ENCODE measurements at regions not wholly inside any gene's neighbourhood (a gene's known extent, or its start where the extent isn't known, plus 50 kb on each side); places are given as distances from the start of the nearest gene placed in this dataset.
"Not testable (repeated sequence)": the region's sequence is repeated elsewhere in the genome, so short reads cannot be mapped to it uniquely, and the experiment has no call there.

DNA sequence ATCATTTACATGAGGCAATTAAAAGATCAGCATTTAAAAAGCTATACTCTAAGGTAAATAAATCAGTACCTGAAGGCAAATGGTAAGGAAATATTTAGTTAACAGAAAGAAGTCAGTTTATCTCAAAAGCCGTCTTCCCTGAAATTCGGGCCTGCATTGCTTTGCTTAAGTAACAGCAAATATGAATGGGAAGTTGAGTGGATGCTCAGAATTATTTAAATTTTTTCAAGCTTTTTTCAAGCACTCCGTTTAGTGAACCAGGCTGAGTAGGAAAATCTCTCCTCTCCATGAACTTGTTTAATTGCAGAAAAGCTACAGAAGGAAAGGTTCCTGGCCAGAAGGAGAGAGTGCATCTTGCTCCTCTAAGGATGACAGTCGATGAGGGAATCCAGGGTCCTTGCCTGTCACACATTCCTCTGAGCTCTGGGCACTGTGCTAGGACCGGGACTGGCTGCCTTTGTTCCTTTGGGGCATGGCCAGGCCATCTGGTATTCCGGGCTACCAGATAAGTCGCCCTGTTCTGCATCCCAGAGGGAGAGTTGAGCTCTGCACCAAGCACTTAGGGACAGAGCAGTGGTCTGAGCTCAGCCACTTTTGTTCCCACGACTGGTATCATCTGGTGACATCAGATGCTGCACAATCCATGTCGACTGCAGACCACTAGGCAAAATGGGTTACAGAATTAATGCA is 77.6 kb downstream of the RIN2 start:
- DNase-seq: no peak

DNA sequence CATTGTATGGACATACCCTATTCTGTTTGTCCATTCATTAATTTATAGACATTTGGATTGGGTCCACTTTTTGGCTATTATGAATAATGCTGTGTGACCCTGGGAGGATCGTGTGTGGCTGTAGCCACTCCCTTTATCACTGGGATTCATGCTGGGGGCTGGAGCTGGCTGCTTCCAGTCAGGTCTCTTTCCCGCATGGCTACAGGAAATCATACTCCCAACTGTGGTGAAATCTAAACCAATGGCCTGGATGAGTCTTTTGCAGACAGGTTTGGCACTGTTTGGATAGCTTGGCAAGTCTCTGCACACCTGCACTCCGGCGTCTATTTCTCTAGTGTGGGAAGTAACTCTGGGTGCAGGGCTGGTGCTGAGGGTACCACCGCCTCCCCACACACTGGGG is 80.4 kb downstream of the RIN2 start:
- DNase-seq: no peak

DNA sequence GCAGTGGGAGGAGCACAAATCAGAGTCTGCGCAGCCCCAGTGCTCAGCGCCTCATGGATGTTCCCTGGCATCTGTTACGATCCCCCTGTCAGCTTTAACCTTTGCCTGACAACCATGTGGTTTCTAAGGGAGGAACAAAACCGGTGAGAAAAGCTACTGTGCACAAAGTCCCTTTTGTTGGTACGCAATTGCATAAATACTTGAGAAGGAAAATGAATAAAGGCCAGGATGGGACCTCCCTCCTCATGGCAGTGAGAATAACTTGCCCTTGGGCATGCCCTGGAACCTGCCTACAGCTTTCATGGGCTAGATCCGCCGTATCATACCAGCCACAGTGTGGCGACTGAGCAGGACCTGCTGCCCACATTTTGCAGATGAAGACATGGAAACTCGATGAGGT is 81.0 kb downstream of the RIN2 start:
- DNase-seq: no peak

DNA sequence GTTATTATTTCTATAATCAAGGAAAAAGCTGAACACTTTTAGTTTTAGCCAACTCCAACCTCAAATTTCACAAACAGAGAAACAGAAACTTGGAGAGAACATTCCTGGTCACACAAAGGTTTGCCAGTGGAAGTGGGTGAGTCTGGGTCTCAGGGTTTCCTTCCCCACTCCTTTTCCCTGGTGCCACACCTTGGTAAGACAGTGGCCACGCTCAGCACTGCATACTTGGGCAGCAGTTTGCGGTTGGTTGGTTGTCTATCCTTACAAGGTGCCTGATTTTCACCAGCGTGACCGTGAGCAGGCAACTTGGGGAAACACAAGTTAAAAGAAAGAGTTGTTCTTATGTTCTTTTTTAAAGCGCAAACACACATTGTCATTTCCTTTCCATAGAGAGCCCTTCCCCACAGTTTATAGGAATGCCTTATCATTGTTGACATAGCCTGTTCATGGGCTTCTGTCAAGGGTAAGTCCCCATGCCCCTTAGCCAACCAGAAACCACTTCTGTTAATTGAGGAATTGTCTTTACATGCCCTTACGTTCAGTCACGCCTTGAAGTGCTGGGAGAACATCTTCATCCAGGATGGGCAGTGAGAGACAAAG is 82.2 kb downstream of the RIN2 start:
- DNase-seq: no peak

DNA sequence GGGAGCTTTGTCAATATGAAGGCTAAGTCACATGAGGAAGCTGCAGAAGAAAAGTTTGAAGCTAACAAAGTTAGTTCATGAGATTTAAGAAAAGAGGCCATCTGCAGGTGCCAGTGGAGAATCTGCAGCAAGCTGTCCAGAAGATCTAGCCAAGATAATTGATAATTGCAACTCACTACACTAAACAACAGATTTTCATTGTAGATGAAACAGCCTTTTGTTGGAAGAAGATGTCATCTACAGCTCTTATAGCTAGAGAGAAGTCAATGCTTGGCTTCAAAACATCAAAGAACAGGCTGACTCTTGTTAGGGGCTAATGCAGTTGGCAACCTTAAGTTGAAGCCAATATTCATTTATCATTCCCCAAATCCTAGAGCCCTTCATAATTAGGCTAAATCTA is 83.7 kb downstream of the RIN2 start:
- no peak for DNase-seq

DNA sequence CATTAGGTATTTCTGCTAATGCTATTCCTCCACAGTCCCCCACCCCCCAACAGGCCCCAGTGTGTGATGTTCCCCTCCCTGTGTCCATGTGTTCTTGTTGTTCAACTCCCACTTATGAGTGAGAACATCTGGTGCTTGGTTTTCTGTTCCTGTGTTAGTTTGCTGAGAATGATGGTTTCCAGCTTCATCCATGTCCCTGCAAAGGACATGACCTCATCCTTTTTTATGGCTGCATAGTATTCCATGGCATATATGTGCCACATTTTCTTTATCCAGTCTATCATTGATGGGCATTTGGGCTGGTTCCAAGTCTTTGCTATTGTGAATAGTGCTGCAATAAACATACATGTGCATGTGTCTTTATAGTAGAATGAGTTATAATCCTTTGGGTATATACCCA is 86.8 kb downstream of the RIN2 start:
- DNase-seq: not testable (repeated sequence)

DNA sequence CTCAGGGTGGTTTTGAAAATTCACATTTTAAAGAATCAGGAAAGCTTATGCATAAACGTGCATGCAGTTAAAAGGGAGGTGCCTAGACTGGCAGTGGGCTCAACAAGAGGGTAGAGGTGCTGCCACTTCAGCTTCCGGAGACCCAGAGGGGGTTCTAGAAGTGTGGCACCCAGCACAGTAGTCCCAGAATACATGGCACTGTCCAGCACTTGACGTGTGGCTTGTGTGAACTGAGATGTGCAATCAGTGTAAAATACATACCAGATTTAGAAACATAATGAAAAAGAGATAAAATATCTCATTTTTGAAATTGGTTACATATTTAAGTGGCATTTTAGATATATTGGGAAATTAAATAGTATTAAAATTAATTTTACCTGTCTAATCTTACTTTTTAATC is 89.3 kb downstream of the RIN2 start:
- DNase-seq: no peak

DNA sequence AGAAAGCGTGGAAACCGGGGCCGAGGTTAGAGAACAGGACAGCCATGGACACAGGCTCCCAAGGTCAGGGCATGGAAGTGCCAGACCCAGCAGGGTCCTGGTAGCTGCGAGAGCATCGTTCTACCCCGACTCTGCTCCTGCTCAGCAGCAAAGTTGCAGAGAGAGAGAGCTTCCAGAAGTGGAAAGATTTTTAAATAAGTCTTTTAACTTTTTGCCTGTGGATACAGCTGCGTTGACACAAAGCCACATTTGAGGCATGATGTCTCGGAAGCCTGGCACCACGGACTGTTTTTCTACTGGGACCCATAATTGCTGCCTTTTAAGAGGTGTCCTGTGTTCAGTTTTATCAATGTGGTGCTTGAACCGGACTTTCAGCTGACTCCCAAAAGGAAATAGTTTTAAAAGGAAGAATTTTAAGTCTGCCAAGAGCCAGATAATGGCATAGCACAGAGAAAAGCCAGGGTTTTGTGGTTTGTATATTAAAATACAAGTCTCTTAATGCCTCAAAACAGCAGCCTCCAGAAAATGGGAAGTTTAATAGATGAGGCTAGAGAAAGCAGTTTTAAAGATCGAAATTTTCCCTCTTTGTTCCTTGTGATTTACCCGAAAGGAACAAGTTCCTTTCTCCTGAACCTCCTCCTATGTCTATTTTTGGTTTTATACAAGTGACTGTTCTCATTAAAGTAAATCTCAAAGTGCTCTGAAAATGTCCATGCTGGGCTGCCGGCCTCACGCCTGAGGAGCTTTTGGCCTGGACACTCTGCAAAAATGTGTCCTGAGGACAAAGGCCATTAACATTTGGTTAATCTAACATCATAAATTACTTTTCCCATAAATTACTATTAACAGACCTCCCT is 91.5 kb downstream of the RIN2 start:
- DNase-seq: no peak

DNA sequence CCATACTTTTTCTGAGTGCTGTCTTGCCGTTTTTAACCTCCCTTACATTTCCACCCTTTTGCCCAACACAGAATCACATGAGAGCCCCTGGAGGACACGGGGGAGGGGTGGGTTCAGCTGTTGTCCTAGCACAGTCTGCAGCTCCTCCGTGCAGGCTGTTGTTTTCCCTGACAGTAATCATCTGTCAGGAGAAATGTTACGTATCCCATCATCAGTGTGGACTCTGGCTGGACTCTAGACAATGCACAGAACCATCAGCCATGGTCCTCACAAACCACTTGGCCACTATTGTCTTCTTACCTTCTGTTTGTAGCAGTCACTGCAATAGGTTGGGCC is 92.1 kb downstream of the RIN2 start:
- no peak for DNase-seq

DNA sequence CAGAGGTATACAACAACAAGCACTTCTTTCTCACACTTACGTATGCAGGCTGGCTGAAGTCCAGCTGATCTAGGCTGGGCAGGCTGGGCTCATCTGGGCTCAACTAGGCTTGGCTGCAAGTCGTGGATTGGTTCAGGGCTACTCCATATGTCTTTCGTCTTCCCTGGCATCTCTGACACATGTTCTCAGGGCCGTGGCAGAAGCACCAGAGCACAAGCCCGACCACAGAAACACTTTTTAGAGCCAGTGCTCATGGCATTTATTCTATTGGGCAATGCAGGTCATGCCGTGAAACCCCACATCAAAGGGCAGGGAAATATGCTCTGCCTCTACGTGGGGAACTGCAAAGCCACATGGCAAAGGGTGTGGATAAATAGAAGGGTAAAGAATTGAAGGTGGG is 93.8 kb downstream of the RIN2 start:
- DNase-seq: no peak

DNA sequence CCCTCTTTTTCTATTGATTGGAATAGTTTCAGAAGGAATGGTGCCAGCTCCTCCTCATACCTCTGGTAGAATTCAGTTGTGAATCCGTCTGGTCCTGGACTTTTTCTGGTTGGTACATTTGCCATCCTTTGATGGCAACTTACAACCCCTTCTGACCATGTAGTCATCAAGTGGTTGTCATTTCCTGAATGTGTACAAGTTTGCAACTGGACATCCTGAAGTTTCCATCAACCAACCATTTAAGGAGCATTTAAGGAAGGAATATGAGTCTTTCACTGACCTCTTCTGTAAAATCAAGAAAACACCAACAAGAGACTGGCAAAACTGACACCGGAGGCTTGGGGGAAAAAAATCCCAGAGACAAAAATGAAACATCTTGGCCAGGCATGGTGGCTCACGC is 97.4 kb downstream of the RIN2 start:
- no peak for DNase-seq

DNA sequence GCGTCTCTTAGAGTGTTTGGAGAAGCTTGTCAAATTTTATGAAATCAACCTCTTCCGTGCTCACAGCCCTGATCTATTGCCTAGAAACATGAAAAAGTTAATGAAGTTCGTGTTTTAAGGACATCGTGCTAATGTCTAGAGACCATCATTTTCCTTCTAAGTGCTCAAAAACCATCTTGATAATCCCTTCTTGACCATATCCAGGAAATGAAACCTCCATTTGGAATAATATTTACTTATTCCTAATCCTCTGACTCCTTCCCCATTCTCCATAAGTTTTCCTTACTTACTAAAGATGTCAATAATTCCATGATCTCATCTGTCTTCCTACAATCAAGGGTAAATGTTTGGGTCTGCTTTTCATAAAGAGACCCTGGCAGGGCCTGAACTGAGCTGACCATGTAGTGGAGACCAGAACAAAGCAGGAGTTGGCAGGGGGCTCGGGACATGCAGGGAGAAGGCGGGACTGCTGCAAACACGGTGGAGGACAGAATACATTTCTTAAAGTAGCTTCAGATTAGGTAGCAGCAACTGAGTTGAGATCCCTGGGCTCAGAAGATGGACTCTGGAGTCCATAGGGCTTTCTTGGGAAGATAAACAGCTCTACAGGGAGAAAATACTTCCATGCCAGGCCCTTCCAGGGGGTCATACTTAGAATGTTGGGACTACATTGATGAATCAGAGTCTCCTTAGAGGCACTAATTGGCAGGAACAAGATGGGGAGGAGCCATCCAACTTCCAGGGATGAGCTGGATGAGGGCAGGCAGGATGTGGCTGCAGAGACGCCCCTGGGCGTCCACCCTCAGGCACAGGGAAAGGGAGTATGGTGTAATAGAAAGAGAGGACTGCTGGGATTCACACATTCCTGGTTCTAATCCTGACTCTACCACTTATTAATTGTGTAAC is 100.7 kb downstream of the RIN2 start:
- DNase-seq: peak; percentile 90

DNA sequence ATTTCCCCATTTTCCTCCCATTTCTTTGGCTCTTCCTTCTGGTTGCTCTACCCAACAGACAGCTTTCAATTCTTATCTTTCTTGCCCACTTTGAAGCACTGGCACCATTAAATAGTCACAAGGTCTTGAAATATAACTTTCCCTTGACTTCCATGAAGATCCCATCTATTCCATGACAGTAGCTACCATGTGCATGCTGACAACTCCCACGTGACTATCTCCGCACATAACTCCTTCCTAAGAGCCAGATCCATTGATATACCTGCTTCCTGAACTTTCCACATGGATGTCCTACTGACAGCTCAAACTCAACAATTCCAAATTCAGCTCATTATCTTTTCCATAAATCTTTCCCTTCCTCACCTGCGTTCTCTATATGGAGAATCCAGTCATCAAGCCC is 101.4 kb downstream of the RIN2 start:
- no peak for DNase-seq

DNA sequence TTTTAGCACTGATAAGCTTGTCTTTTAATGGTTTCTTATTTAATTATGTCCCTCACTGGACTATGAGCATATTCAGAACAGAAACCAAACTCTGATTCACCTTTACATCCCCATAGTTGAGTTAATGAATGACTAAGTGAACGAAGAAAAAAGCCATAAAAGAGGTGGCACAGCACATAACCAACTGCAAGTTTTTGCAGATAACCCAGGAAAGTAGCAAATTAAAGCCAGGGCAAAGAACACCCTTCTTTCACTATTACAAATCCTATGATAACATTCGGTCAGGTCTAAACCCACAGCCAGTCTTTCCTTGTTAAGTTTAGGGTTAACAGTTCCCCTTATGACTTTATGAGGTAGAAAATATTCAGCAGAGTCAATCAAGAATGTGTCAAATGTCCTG is 102.7 kb downstream of the RIN2 start:
- no peak for DNase-seq

DNA sequence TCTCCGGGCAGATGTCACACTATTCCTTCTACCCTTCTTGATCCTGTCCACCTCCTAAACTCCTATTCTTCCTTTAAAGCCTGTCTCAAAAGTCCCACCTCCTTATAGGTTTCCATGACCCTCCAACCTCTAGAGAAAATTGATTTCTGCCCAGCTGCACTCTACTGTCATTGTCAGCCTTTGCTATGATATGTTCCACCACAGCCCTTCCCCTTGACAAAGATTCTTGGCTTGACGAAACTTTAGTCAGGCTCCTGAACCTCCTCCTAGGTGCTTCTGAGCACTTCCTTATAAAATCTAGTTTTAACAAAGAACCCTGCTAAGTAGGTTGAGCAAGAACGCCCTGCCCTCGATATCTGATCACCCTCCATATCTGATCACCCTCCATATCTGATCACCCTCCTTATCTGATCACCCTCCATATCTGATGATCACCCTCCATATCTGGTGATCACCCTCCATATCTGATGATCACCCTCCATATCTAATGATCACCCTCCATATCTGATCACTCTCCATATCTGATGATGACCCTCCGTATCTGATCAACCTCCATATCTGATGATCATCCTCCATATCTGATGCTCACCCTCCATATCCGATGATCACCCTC is 103.2 kb downstream of the RIN2 start:
- no peak for DNase-seq

DNA sequence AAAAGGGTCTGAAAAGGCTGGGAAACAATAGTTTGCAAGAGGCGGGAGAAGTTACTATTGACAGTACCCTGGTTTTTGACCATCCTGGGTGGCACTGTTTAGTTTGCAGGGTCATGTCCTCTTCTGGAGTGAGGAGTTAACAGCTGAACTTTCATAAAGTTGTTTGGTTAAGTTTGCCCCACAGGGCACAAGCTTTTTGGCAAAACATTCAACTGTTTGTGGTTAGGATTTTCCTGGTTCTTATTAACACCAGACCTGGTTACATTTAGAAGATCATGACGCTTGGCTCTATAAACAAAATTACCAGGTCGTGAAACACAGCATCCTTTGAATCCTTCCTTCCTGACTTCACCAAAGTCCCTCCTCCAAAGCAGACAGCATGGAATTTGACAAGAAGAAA is 106.1 kb downstream of the RIN2 start:
- peak; percentile 62 for DNase-seq

DNA sequence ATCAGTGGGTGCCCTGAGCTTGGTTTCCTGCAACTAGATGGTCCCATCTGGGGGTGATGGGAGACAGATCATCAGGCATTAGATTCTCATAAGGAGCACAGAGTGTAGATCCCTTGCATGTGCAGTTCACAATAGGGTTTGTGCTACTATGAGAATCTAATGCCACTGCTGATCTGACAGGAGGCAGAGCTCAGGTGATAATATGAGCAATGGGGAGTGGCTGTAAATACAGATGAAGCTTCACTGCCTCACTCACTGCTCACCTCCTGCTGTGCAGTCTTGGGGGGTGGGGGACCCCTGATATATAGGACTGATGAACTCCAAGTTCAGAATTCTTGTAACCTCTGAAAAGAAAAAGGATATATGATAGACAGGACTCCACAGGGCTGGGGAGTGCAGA is 108.0 kb downstream of the RIN2 start:
- no peak for DNase-seq

DNA sequence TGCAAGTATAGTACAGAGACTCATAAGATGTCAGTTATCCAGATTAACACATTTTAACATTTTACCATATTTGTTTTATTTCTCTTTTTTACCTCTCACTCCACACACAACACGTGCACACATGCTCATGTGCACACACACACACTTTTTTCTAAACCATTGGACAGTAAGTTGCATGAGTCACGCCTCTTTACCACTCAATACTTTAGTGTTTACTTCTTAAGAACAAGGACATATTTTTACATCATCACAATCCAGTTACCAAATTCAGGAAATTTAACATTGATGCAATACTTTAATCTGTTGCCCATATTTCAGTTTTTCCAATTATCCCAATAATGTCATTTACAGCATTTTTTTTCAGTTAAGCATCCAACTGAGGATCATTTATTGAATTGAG is 109.0 kb downstream of the RIN2 start:
- DNase-seq: peak; percentile 39

DNA sequence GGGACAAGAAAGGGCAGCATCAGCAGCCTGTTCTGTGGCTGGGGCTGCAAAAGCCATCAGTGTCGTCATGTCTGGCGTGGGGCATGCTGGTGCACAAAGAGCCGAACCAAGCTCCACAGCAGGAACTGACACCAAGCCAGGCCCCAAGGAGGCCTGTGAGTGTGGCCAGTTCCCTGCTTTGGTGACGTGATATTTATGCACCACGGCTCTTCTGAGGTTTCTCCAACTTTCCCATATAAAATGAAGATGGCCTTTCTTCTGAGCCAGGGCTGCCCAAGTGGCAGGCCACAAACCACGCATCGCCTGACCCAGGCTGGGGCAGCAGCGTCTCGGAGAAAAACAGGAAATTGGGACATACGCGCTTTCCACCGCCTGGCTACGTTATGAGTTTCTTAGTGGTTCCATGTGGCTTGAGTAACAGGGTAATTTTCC is 109.9 kb downstream of the RIN2 start:
- DNase-seq: no peak

DNA sequence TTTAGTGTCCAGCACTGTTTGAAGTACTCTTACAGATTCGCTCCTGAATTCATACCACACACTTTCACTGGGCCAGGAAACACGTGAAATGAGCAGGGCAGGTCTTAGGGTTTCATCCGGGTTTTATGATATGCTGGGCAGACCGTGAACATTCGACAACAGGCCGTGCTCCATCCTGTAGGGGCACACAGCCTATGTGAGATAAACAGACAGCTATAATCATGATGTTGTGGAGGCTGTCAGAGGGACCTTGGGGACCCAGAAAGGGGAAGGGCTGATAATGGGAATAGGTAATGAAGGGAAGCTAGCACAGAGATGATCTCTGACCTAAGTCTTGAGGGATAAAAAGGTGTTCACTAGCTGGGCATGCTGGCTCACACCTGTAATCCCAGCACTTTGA is 110.4 kb downstream of the RIN2 start:
- no peak for DNase-seq

DNA sequence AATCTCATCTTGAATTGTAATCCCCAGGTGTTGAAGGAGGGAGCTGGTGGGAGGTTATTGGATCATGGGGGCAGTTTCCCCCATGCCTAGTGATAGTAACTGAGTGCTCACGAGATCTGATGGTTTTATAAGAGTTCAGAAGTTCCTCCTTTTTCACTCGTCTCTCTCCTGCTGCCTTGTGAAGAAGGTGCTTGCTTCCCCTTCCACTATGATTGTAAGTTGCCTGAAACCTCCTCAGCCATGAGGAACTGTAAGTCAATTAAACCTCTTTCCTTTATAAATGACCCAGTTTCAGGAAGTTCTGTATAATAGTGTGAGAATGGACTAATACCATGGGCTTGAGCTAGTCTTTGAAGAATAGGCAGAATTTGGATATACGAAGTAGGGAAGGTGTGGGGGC is 113.9 kb downstream of the RIN2 start:
- DNase-seq: no peak

DNA sequence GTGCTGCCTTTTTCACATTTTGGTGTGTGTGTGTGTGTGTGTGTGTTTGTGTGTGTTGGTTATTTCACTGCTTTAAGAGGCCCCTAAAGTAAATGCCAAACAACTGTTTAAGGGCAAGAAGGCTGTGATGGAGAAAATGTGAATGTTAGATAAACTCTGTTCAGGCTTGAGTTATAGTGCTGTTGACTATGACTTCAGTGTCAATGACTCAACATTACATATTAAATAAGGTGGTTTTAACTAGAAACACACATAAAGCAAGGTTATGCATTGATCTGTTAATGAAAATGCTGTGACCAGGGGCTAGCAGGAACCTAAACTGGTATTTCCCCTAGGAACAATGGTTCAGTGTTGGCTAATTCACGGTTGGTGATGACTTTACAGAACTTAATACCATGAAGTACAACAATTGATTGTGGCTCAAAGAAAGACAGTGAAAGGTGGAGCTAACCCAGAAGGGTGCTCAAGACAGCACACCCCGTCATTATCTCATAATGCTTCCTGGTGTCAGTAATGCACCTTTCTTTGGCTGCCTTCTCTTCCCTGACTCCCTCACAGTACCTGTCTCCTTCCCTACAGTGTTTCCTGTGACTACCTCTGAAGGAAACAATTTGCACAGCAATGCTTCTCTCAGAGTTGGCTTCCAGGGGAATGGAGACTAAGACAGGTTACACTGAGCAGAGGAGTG is 116.1 kb downstream of the RIN2 start:
- DNase-seq: no peak
